HEK293 (cell line): ENCODE measurements at regions not wholly inside any gene's neighbourhood (a gene's known extent, or its start where the extent isn't known, plus 50 kb on each side); places are given as distances from the start of the nearest gene placed in this dataset.

ENCODE experiments used
- CTCF ChIA-PET: fragments of 350-600 bp; formaldehyde crosslinking; extraction: SDS; loops from one replicate; lab custom pipeline; 2021; ENCODE audit warnings: antibody characterized with exemption; lab: Yijun Ruan, JAX
- POLR2A ChIA-PET: fragments of 300-600 bp; formaldehyde crosslinking; extraction: SDS; loops from one replicate; lab custom pipeline; 2020; ENCODE audit warnings: antibody characterized with exemption, inconsistent platforms; lab: Yijun Ruan, JAX
- H3K27ac ChIP-seq: fragments of 200-500 bp; sonication (Bioruptor generic); 2 replicates; pipeline ENCODE4 v1.5.1; 2014; ENCODE audit warnings: low read depth, low read length, control low read depth, inconsistent platforms; ENCODE audit errors: extremely low read depth
- H3K36me3 ChIP-seq, 2 experiments: fragments of 200-500 bp in 1 of 2; sonication (Bioruptor generic) in 1 of 2; 1 replicate in 1 of 2; 2 replicates in 1 of 2; pipeline ENCODE4 v1.5.1; 2014 to 2017; ENCODE audit warnings: inconsistent platforms in 2 of 2, low read length in 2 of 2; ENCODE audit not compliant: control insufficient read depth in 2 of 2, insufficient read depth in 1 of 2
- H3K4me1 ChIP-seq: fragments of 200-500 bp; sonication (Bioruptor generic); 2 replicates; pipeline ENCODE4 v1.5.1; 2014; ENCODE audit warnings: mild to moderate bottlenecking, low read length, inconsistent platforms; ENCODE audit not compliant: control insufficient read depth, insufficient read depth
- H3K4me3 ChIP-seq: 2 replicates; pipeline ENCODE4 v1.5.1; 2011; ENCODE audit warnings: low read depth, mild to moderate bottlenecking, control low read depth, low read length, moderate library complexity
- H3K9me3 ChIP-seq: fragments of 200-500 bp; sonication (Bioruptor generic); 2 replicates; pipeline ENCODE4 v1.5.1; 2014; ENCODE audit warnings: low read depth, low read length, inconsistent platforms; ENCODE audit not compliant: control insufficient read depth, insufficient read depth
- ATF2 ChIP-seq: fragments of 450-650 bp; formaldehyde crosslinking; IDR thresholded peaks from 2 replicates; pipeline ENCODE4 v1.5.1; 2016; ENCODE audit warnings: missing biosample characterization, missing genetic modification characterization, low read depth
- FEZF1 ChIP-seq: fragments of 450-650 bp; formaldehyde crosslinking; IDR thresholded peaks from 2 replicates; pipeline ENCODE4 v1.5.1; 2016; ENCODE audit warnings: missing biosample characterization, missing genetic modification characterization
- GFI1B ChIP-seq: fragments of 450-650 bp; formaldehyde crosslinking; IDR thresholded peaks from 2 replicates; pipeline ENCODE4 v1.5.1; 2016; ENCODE audit warnings: missing biosample characterization, missing genetic modification characterization
- GLI4 ChIP-seq: fragments of 450-650 bp; formaldehyde crosslinking; IDR thresholded peaks from 2 replicates; pipeline ENCODE4 v1.5.1; 2016; ENCODE audit warnings: missing biosample characterization, missing genetic modification characterization
- KLF10 ChIP-seq: fragments of 450-650 bp; IDR thresholded peaks from 2 replicates; pipeline ENCODE4 v1.5.1; 2018; ENCODE audit warnings: missing biosample characterization, mild to moderate bottlenecking, missing genetic modification characterization
- MEIS1 ChIP-seq: sonication (generic); formaldehyde crosslinking; IDR thresholded peaks from 2 replicates; pipeline ENCODE4 v1.8.1; 2022; ENCODE audit warnings: missing genetic modification reagents, mild to moderate bottlenecking, borderline replicate concordance
- MYNN ChIP-seq: fragments of 450-650 bp; formaldehyde crosslinking; IDR thresholded peaks from 2 replicates; pipeline ENCODE4 v1.5.1; 2016; ENCODE audit warnings: missing biosample characterization, missing genetic modification characterization, borderline replicate concordance
- PRDM4 ChIP-seq: fragments of 450-650 bp; formaldehyde crosslinking; IDR thresholded peaks from 2 replicates; pipeline ENCODE4 v1.5.1; 2017; ENCODE audit warnings: missing biosample characterization, missing genetic modification characterization
- TRIM28 ChIP-seq: IDR thresholded peaks from 2 replicates; pipeline ENCODE4 v1.6.1; 2011; ENCODE audit warnings: low read length, control low read depth, borderline replicate concordance
- TSHZ1 ChIP-seq: fragments of 450-650 bp; formaldehyde crosslinking; IDR thresholded peaks from 2 replicates; pipeline ENCODE4 v1.5.1; 2016; ENCODE audit warnings: missing biosample characterization, missing genetic modification characterization, borderline replicate concordance
- ZBTB1 ChIP-seq: fragments of 450-650 bp; formaldehyde crosslinking; IDR thresholded peaks from 2 replicates; pipeline ENCODE4 v1.5.1; 2016; ENCODE audit warnings: missing biosample characterization, missing genetic modification characterization
- ZNF10 ChIP-seq: fragments of 450-650 bp; formaldehyde crosslinking; IDR thresholded peaks from 2 replicates; pipeline ENCODE4 v1.5.1; 2017; ENCODE audit warnings: missing biosample characterization, missing genetic modification characterization
- ZNF138 ChIP-seq: fragments of 450-650 bp; formaldehyde crosslinking; IDR thresholded peaks from 2 replicates; pipeline ENCODE4 v1.5.1; 2016; ENCODE audit warnings: missing biosample characterization, missing genetic modification characterization, borderline replicate concordance
- ZNF211 ChIP-seq: fragments of 450-650 bp; formaldehyde crosslinking; IDR thresholded peaks from 2 replicates; pipeline ENCODE4 v1.5.1; 2016; ENCODE audit warnings: low read depth, missing biosample characterization, missing genetic modification characterization
- ZNF223 ChIP-seq: fragments of 450-650 bp; formaldehyde crosslinking; IDR thresholded peaks from 2 replicates; pipeline ENCODE4 v1.5.1; 2016; ENCODE audit warnings: missing biosample characterization, missing genetic modification characterization
- ZNF26 ChIP-seq: fragments of 450-650 bp; formaldehyde crosslinking; IDR thresholded peaks from 2 replicates; pipeline ENCODE4 v1.5.1; 2016; ENCODE audit warnings: missing biosample characterization, missing genetic modification characterization
- ZNF362 ChIP-seq: fragments of 450-650 bp; formaldehyde crosslinking; IDR thresholded peaks from 2 replicates; pipeline ENCODE4 v1.5.1; 2016; ENCODE audit warnings: missing biosample characterization, missing genetic modification characterization
- ZNF473 ChIP-seq: fragments of 450-650 bp; formaldehyde crosslinking; IDR thresholded peaks from 2 replicates; pipeline ENCODE4 v1.5.1; 2017; ENCODE audit warnings: missing biosample characterization, missing genetic modification characterization
- ZNF48 ChIP-seq: fragments of 450-650 bp; formaldehyde crosslinking; IDR thresholded peaks from 2 replicates; pipeline ENCODE4 v1.5.1; 2016; ENCODE audit warnings: missing biosample characterization, missing genetic modification characterization
- ZNF529 ChIP-seq: fragments of 450-650 bp; formaldehyde crosslinking; IDR thresholded peaks from 2 replicates; pipeline ENCODE4 v1.5.1; 2017; ENCODE audit warnings: missing genetic modification characterization, missing biosample characterization; ENCODE audit not compliant: insufficient replicate concordance
- ZNF610 ChIP-seq: fragments of 450-650 bp; formaldehyde crosslinking; IDR thresholded peaks from 2 replicates; pipeline ENCODE4 v1.5.1; 2016; ENCODE audit warnings: missing biosample characterization, missing genetic modification characterization, borderline replicate concordance
- ZNF623 ChIP-seq: fragments of 450-650 bp; formaldehyde crosslinking; IDR thresholded peaks from 2 replicates; pipeline ENCODE4 v1.5.1; 2016; ENCODE audit warnings: missing biosample characterization, missing genetic modification characterization
- ZNF677 ChIP-seq: fragments of 450-650 bp; IDR thresholded peaks from 2 replicates; pipeline ENCODE4 v1.5.0; 2018; ENCODE audit warnings: missing biosample characterization, mild to moderate bottlenecking, missing genetic modification characterization, moderate library complexity
- ZNF830 ChIP-seq: fragments of 450-650 bp; IDR thresholded peaks from 2 replicates; pipeline ENCODE4 v1.5.0; 2018; ENCODE audit warnings: missing biosample characterization, missing genetic modification characterization, low read depth, mild to moderate bottlenecking, moderate library complexity
- ZSCAN18 ChIP-seq: fragments of 450-650 bp; formaldehyde crosslinking; IDR thresholded peaks from 2 replicates; pipeline ENCODE4 v1.5.1; 2016; ENCODE audit warnings: missing biosample characterization, missing genetic modification characterization

GRCh38 chr10:83076443-83076842 is 1062.9 kb upstream of the GHITM start:
- POLR2A ChIA-PET = no interaction called here
- H3K4me1 ChIP-seq = peaks cover 4% of the 10 kb centered on the region
- no peak overlapping the region for H3K27ac ChIP-seq
- no peak for TF ChIP-seq ZSCAN18 (tag by site-specific recombination)
- TF ChIP-seq ZNF677 (tag by site-specific recombination) = no peak
- TF ChIP-seq ZNF26 (tag by site-specific recombination) = no peak
- no peak for TF ChIP-seq MEIS1 (CRISPR knock-in tag)
- no peak for TF ChIP-seq ZNF223 (tag by site-specific recombination)
- no peak for TF ChIP-seq ZNF10 (tag by site-specific recombination)
- TF ChIP-seq ATF2 (tag by site-specific recombination) = no peak
- TF ChIP-seq PRDM4 = no peak
- TF ChIP-seq ZNF830 (tag by site-specific recombination) = no peak
- no peaks in the 10 kb centered on the region for H3K9me3 ChIP-seq
- H3K4me3 ChIP-seq = no peak overlapping the region
- no peaks in the 10 kb centered on the region for H3K36me3 ChIP-seq
- CTCF ChIA-PET = interaction anchor here (0.7 kb wide), 1 partner anchor 49 kb away, joined by 5 read pairs; no protein-coding TSS in a partner anchor

- H3K27ac ChIP-seq = no peak overlapping the region
- POLR2A ChIA-PET = no interaction called here
- TF ChIP-seq ZNF623 (tag by site-specific recombination) (no peak), ZNF10 (tag by site-specific recombination) (no peak), FEZF1 (tag by site-specific recombination) (no peak), GFI1B (tag by site-specific recombination) (no peak), ZBTB1 (tag by site-specific recombination) (no peak), KLF10 (tag by site-specific recombination) (no peak), ZNF473 (tag by site-specific recombination) (no peak), TSHZ1 (tag by site-specific recombination) (no peak), ZNF48 (tag by site-specific recombination) (no peak), ZNF138 (tag by site-specific recombination) (no peak), ZNF362 (tag by site-specific recombination) (no peak), GLI4 (tag by site-specific recombination) (no peak), TRIM28 (no peak), ZNF211 (no peak), ZNF529 (no peak), MYNN (tag by site-specific recombination) (no peak), ZNF610 (tag by site-specific recombination) (no peak)
These were observed 1061.1 kb upstream of the GHITM start for GRCh38 chr10:83078160-83078559.

More at GRCh38 chr10:83078160-83078559, 1061.1 kb upstream of the GHITM start:
- no peaks in the 10 kb centered on the region for H3K36me3 ChIP-seq
- CTCF ChIA-PET = interaction anchor here (0.6 kb wide), 1 partner anchor 339 kb away, joined by 3 read pairs; no protein-coding TSS in a partner anchor
- no peak overlapping the region for H3K4me3 ChIP-seq
- no peaks in the 10 kb centered on the region for H3K9me3 ChIP-seq
- H3K4me1 ChIP-seq = peaks cover 4% of the 10 kb centered on the region
